ENCODE measurements at regions not wholly inside any gene's neighbourhood (a gene's known extent, or its start where the extent isn't known, plus 50 kb on each side); places are given as distances from the start of the nearest gene placed in this dataset.

DNA sequence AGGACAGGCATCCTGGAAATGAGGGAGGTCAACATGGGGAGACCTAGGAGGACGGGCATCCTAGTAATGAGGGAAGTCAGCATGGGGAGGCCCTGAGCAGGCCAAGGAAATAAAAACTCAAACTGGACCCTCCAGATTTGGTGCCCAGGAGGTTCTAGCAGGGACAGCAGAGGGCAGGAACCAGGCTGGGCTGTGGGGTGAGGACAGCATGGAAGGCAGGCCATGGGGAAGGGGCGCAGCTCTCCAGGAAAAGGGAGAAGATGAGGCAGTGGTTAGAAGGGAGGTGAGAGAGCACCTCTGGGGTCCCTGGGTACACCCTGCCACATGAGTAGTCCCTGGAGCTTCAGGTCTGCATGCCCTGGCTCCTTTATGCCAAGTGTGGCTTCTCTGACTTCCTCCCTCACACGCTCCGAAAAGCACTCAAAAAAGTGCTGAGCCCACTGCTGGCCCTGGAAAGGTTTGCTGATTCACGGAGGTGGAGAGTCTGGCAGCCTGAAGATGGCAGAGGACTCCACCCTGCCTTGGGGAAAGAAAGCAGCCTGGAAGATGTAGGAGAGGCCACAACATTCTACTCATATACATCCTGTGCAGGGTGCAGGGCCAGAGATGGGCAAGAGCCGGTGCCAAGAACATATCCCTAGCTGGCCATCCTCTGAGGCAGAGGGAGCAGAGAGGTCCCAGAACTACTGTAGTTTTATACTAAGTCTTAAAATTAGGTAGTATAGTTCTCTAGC lies 154.9 kb downstream of the MRPL14 start:
- Histone ChIP-seq H3K79me2 (ENCODE audit: insufficient read depth, low read length) (no peaks in the 10 kb centered on the region), H4K20me1 (ENCODE audit: insufficient read depth, low read length) (no peaks in the 10 kb centered on the region), H3K4me2 (ENCODE audit: insufficient read depth, low read length) (peak overlapping the region; percentile 63), H3K4me3 (ENCODE audit: insufficient read depth, low read length) (no peak overlapping the region), H3K36me3 (ENCODE audit: insufficient read depth, low read length) (no peaks in the 10 kb centered on the region), H3K27me3 (ENCODE audit: insufficient read depth, low read length) (no peaks in the 10 kb centered on the region), H3K27ac (ENCODE audit: low read depth, low read length) (peak overlapping the region; percentile 81), H3K4me1 (ENCODE audit: insufficient read depth, low read length) (peaks cover 32% of the 10 kb centered on the region), H2AFZ (ENCODE audit: low read length) (peak overlapping the region; percentile 86), H3K9me3 (ENCODE audit: low read depth, low read length) (peaks cover 3% of the 10 kb centered on the region)
- DNase-seq (ENCODE audit: insufficient read length, low spot score, missing footprints): no peak
- no peak for TF ChIP-seq CTCF (IDR thresholded peaks at IDR 0.05; ENCODE audit: extremely low read depth, low read depth, low read length)

GRCh38 chr6:43971776-43972126 lies 155.5 kb downstream of the MRPL14 start:
- Histone ChIP-seq H3K79me2 (ENCODE audit: insufficient read depth, low read length) (no peaks in the 10 kb centered on the region), H3K9me3 (ENCODE audit: low read depth, low read length) (peaks cover 3% of the 10 kb centered on the region), H3K27ac (ENCODE audit: low read depth, low read length) (no peak overlapping the region), H3K36me3 (ENCODE audit: insufficient read depth, low read length) (no peaks in the 10 kb centered on the region), H3K4me1 (ENCODE audit: insufficient read depth, low read length) (peaks cover 28% of the 10 kb centered on the region), H2AFZ (ENCODE audit: low read length) (peak overlapping the region; percentile 26), H4K20me1 (ENCODE audit: insufficient read depth, low read length) (no peaks in the 10 kb centered on the region), H3K27me3 (ENCODE audit: insufficient read depth, low read length) (no peaks in the 10 kb centered on the region), H3K4me2 (ENCODE audit: insufficient read depth, low read length) (no peak overlapping the region), H3K4me3 (ENCODE audit: insufficient read depth, low read length) (no peak overlapping the region)
- no peak for TF ChIP-seq CTCF (IDR thresholded peaks at IDR 0.05; ENCODE audit: extremely low read depth, low read depth, low read length)
- no peak for DNase-seq (ENCODE audit: insufficient read length, low spot score, missing footprints)

GRCh38 chr6:43970913-43971775 lies 156.1 kb downstream of the MRPL14 start:
- Histone ChIP-seq H3K9me3 (ENCODE audit: low read depth, low read length) (peaks cover under 1% of the 10 kb centered on the region), H3K4me2 (ENCODE audit: insufficient read depth, low read length) (no peak overlapping the region), H2AFZ (ENCODE audit: low read length) (peak overlapping the region; percentile 26), H3K4me1 (ENCODE audit: insufficient read depth, low read length) (peaks cover 28% of the 10 kb centered on the region), H3K79me2 (ENCODE audit: insufficient read depth, low read length) (no peaks in the 10 kb centered on the region), H3K36me3 (ENCODE audit: insufficient read depth, low read length) (no peaks in the 10 kb centered on the region), H4K20me1 (ENCODE audit: insufficient read depth, low read length) (no peaks in the 10 kb centered on the region), H3K27me3 (ENCODE audit: insufficient read depth, low read length) (no peaks in the 10 kb centered on the region), H3K27ac (ENCODE audit: low read depth, low read length) (no peak overlapping the region), H3K4me3 (ENCODE audit: insufficient read depth, low read length) (no peak overlapping the region)
- no peak for TF ChIP-seq CTCF (IDR thresholded peaks at IDR 0.05; ENCODE audit: extremely low read depth, low read depth, low read length)
- DNase-seq (ENCODE audit: insufficient read length, low spot score, missing footprints): no peak

Measured in osteoblast (primary cell).